Smooth muscle cell (in vitro differentiated cells): ENCODE measurements at regions not wholly inside any gene's neighbourhood (a gene's known extent, or its start where the extent isn't known, plus 50 kb on each side); places are given as distances from the start of the nearest gene placed in this dataset.
"Not testable (repeated sequence)": the region's sequence is repeated elsewhere in the genome, so short reads cannot be mapped to it uniquely, and the experiment has no call there.

Source experiments
- DNase-seq: peaks from one replicate; lab custom pipeline; 2025; ENCODE audit not compliant: unreplicated experiment; lab: John Stamatoyannopoulos, UW
- H2AFZ ChIP-seq: fragments of 200-600 bp; sonication (generic); 2 replicates; pipeline ENCODE4 v1.6.0; 2016; ENCODE audit warnings: antibody characterized with exemption, low read depth, mild to moderate bottlenecking
- H3F3A ChIP-seq: fragments of 200-600 bp; sonication (generic); 2 replicates; pipeline ENCODE4 v1.6.0; 2017; ENCODE audit warnings: antibody characterized with exemption, low read depth
- H3K27ac ChIP-seq: fragments of 200-600 bp; sonication (generic); 2 replicates; pipeline ENCODE4 v1.5.1; 2016; ENCODE audit warnings: low read depth, mild to moderate bottlenecking
- H3K27me3 ChIP-seq: fragments of 200-600 bp; sonication (generic); 2 replicates; pipeline ENCODE4 v1.6.1; 2016; ENCODE audit warnings: low read depth, mild to moderate bottlenecking
- H3K36me3 ChIP-seq: fragments of 200-600 bp; sonication (generic); 2 replicates; pipeline ENCODE4 v1.5.1; 2016; ENCODE audit warnings: low read depth
- H3K4me1 ChIP-seq: fragments of 200-600 bp; sonication (generic); 2 replicates; pipeline ENCODE4 v1.5.1; 2016; ENCODE audit warnings: low read depth
- H3K4me2 ChIP-seq: fragments of 200-600 bp; sonication (generic); 2 replicates; pipeline ENCODE4 v1.6.0; 2016; ENCODE audit warnings: mild to moderate bottlenecking
- H3K4me3 ChIP-seq: fragments of 200-600 bp; sonication (generic); 2 replicates; pipeline ENCODE4 v1.5.1; 2016; ENCODE audit warnings: mild to moderate bottlenecking
- H3K79me2 ChIP-seq: fragments of 200-600 bp; sonication (generic); 2 replicates; pipeline ENCODE4 v1.6.0; 2016; ENCODE audit warnings: low read depth, mild to moderate bottlenecking
- H3K9ac ChIP-seq: fragments of 200-600 bp; sonication (generic); 2 replicates; pipeline ENCODE4 v1.6.0; 2016; ENCODE audit warnings: low read depth
- H3K9me3 ChIP-seq: fragments of 200-600 bp; sonication (generic); replicated peaks from 2 replicates; pipeline ENCODE4 v1.5.1; 2016; ENCODE audit warnings: low read depth
- H4K20me1 ChIP-seq: fragments of 200-600 bp; sonication (generic); 2 replicates; pipeline ENCODE4 v1.6.0; 2016; ENCODE audit warnings: low read depth
- CTCF ChIP-seq: fragments of 200-600 bp; sonication (generic); IDR thresholded peaks from 2 replicates; pipeline ENCODE4 v1.5.1; 2017; ENCODE audit warnings: borderline replicate concordance, mild to moderate bottlenecking, antibody characterized with exemption; ENCODE audit not compliant: insufficient read depth, poor library complexity, severe bottlenecking
- WGBS: methylation state at CpG from one replicate; pipeline ENCODE4 v1.1.7; 2016; ENCODE audit warnings: low lambda C conversion rate; 5-methylcytosine and 5-hydroxymethylcytosine counted together

GRCh38 chr4:25986807-25987206 is 72.8 kb downstream of the SMIM20 start:
- Histone ChIP-seq H3K36me3 (no peaks in the 10 kb centered on the region), H3K4me3 (no peak overlapping the region), H4K20me1 (no peaks in the 10 kb centered on the region), H3K79me2 (no peaks in the 10 kb centered on the region), H3K4me2 (no peak overlapping the region), H3K9me3 (no peaks in the 10 kb centered on the region), H3K4me1 (no peaks in the 10 kb centered on the region), H3F3A (no peaks in the 10 kb centered on the region), H2AFZ (no peak overlapping the region), H3K9ac (no peak overlapping the region), H3K27me3 (no peaks in the 10 kb centered on the region), H3K27ac (no peak overlapping the region)
- 82% methylated on average over 7 of the region's 7 CpGs for WGBS
- no peak for DNase-seq
- TF ChIP-seq CTCF = no peak

- DNase-seq = no peak
- Histone ChIP-seq H3K27ac (no peak overlapping the region), H2AFZ (no peak overlapping the region), H3K9me3 (no peaks in the 10 kb centered on the region), H3K4me2 (no peak overlapping the region), H3K9ac (no peak overlapping the region), H3K36me3 (no peaks in the 10 kb centered on the region), H3K4me3 (no peak overlapping the region), H3K79me2 (no peaks in the 10 kb centered on the region), H3K27me3 (no peaks in the 10 kb centered on the region), H3K4me1 (no peaks in the 10 kb centered on the region), H4K20me1 (no peaks in the 10 kb centered on the region), H3F3A (no peaks in the 10 kb centered on the region)
- WGBS = 94% methylated on average over 3 of the region's 3 CpGs
- no peak for TF ChIP-seq CTCF
Observed at GRCh38 chr4:25991340-25991739, 77.3 kb downstream of the SMIM20 start.

GRCh38 chr4:25993395-25994185 is 79.6 kb downstream of the SMIM20 start:
- Histone ChIP-seq H3K4me2 (no peak overlapping the region), H3K9me3 (no peaks in the 10 kb centered on the region), H3F3A (no peaks in the 10 kb centered on the region), H4K20me1 (no peaks in the 10 kb centered on the region), H3K4me3 (no peak overlapping the region), H3K36me3 (no peaks in the 10 kb centered on the region), H3K79me2 (no peaks in the 10 kb centered on the region), H3K9ac (no peak overlapping the region), H3K4me1 (no peaks in the 10 kb centered on the region), H2AFZ (no peak overlapping the region), H3K27ac (no peak overlapping the region), H3K27me3 (no peaks in the 10 kb centered on the region)
- no peak for TF ChIP-seq CTCF
- no peak for DNase-seq
- 55% methylated on average over 16 of the region's 16 CpGs for WGBS

- not testable (repeated sequence) for H3K9me3 ChIP-seq, H4K20me1 ChIP-seq, H3K4me1 ChIP-seq, H3K4me3 ChIP-seq, H3K27me3 ChIP-seq, DNase-seq, H3K4me2 ChIP-seq, H3K9ac ChIP-seq, H3K27ac ChIP-seq, H3K36me3 ChIP-seq, H3K79me2 ChIP-seq, H3F3A ChIP-seq, H2AFZ ChIP-seq
- 65% methylated on average over 4 of the region's 4 CpGs for WGBS
Observed at GRCh38 chr4:25994577-25994976, 80.6 kb downstream of the SMIM20 start.
